DOHH2 (cell line): ENCODE measurements at regions not wholly inside any gene's neighbourhood (a gene's known extent, or its start where the extent isn't known, plus 50 kb on each side); places are given as distances from the start of the nearest gene placed in this dataset.

Experiments
- H3F3A ChIP-seq: fragments of 200-600 bp; sonication (generic), shearing (Covaris generic); 2 replicates; pipeline ENCODE4 v1.6.0; 2016; ENCODE audit warnings: antibody characterized with exemption, mild to moderate bottlenecking; ENCODE audit not compliant: control insufficient read depth, insufficient read depth
- H3K27ac ChIP-seq: fragments of 200-600 bp; sonication (generic); 2 replicates; pipeline ENCODE4 v1.5.1; 2014; ENCODE audit warnings: low read depth, mild to moderate bottlenecking, low read length, moderate library complexity
- H3K27me3 ChIP-seq: fragments of 200-600 bp; sonication (generic); 2 replicates; pipeline ENCODE4 v1.6.1; 2014; ENCODE audit warnings: mild to moderate bottlenecking, low read length, mixed read lengths; ENCODE audit not compliant: control insufficient read depth
- H3K36me3 ChIP-seq: fragments of 200-600 bp; sonication (generic); 2 replicates; pipeline ENCODE4 v1.6.1; 2014; ENCODE audit warnings: mild to moderate bottlenecking, low read length, moderate library complexity, mixed read lengths; ENCODE audit not compliant: control insufficient read depth
- H3K4me1 ChIP-seq: fragments of 200-600 bp; sonication (generic); 2 replicates; pipeline ENCODE4 v1.6.1; 2014; ENCODE audit warnings: mild to moderate bottlenecking, low read length, mixed read lengths; ENCODE audit not compliant: control insufficient read depth
- H3K4me2 ChIP-seq: fragments of 200-600 bp; sonication (generic); 2 replicates; pipeline ENCODE4 v1.6.0; 2014; ENCODE audit warnings: mild to moderate bottlenecking, low read length, moderate library complexity
- H3K4me3 ChIP-seq: fragments of 200-600 bp; sonication (generic); 2 replicates; pipeline ENCODE4 v1.5.1; 2014; ENCODE audit warnings: mild to moderate bottlenecking, low read length, mixed read lengths
- H3K79me2 ChIP-seq: fragments of 200-600 bp; sonication (generic); 2 replicates; pipeline ENCODE4 v1.6.1; 2014; ENCODE audit warnings: mild to moderate bottlenecking, low read length, mixed read lengths; ENCODE audit not compliant: control insufficient read depth
- H3K9me2 ChIP-seq: fragments of 200-600 bp; sonication (generic); replicated peaks from 2 replicates; pipeline ENCODE4 v1.6.1; 2014; ENCODE audit warnings: mild to moderate bottlenecking, low read length, mixed read lengths; ENCODE audit not compliant: control insufficient read depth
- H3K9me3 ChIP-seq: fragments of 200-600 bp; sonication (generic); 2 replicates; pipeline ENCODE4 v1.6.1; 2014; ENCODE audit warnings: antibody characterized with exemption, low read length, mixed read lengths; ENCODE audit not compliant: control insufficient read depth, insufficient read depth
- H4K20me1 ChIP-seq: fragments of 200-600 bp; sonication (generic); 2 replicates; pipeline ENCODE4 v1.6.0; 2014; ENCODE audit warnings: low read depth, mild to moderate bottlenecking, antibody characterized with exemption, low read length, moderate library complexity; ENCODE audit not compliant: control insufficient read depth, insufficient read depth
- EZH2phosphoT487 ChIP-seq: fragments of 200-600 bp; sonication (generic); IDR thresholded peaks from 2 replicates; pipeline ENCODE4 v1.6.1; 2017; ENCODE audit warnings: borderline replicate concordance, mild to moderate bottlenecking, antibody characterized with exemption, low read length, moderate library complexity, mixed read lengths
- TF ChIP-seq, protein P1 (sequence below): fragments of 200-600 bp; sonication (generic); IDR thresholded peaks from one replicate; pipeline ENCODE4 v1.5.1; 2014; ENCODE audit warnings: antibody characterized with exemption, mild to moderate bottlenecking, low read depth, low read length; ENCODE audit not compliant: poor library complexity, severe bottlenecking

DNA sequence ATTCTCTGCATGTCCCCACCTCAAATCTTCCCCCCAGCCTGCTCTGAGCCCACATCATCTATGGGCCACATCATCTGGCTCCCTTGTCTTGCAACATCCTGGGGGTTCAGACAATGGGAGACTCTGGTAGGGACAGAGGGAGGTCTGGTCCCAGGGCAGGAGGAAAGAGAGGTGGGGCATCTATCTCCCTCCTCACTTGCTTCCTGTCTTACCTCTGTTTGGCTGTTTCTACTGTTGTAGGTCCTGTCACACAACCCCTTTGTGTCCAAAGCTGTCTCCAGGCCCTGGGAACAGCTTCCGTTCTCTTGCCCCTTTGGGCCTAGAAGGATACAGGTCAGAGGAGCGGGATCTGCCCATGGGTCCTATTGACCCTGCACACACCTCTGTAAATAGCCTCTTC is 227.2 kb downstream of the NSG2 start:
- no peaks in the 10 kb centered on the region; the same call in 1 of the 2 replicates for H3K27me3 ChIP-seq
- TF ChIP-seq EZH2phosphoT487: no peak
- TF ChIP-seq, protein P1, sequence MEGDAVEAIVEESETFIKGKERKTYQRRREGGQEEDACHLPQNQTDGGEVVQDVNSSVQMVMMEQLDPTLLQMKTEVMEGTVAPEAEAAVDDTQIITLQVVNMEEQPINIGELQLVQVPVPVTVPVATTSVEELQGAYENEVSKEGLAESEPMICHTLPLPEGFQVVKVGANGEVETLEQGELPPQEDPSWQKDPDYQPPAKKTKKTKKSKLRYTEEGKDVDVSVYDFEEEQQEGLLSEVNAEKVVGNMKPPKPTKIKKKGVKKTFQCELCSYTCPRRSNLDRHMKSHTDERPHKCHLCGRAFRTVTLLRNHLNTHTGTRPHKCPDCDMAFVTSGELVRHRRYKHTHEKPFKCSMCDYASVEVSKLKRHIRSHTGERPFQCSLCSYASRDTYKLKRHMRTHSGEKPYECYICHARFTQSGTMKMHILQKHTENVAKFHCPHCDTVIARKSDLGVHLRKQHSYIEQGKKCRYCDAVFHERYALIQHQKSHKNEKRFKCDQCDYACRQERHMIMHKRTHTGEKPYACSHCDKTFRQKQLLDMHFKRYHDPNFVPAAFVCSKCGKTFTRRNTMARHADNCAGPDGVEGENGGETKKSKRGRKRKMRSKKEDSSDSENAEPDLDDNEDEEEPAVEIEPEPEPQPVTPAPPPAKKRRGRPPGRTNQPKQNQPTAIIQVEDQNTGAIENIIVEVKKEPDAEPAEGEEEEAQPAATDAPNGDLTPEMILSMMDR: no peak

DNA sequence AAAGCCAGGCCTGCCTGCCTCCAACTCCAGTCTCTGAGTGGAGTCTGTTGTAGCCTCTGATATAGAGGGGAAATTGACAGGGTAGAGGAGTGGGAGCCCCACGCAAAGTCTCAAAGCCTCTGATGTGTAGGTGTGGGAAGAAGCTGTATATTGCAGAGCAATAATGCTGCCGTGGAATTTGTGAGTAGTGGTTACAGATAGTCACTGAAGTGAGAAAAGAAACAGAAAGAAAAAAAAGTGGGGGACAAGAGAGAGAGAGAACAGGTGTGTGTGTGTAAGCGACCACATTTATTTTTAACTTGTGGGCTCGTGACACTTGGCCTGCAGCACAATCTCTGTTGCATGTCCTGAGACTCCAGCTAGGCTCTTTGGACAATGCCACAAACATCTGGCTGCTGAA is 227.8 kb downstream of the NSG2 start:
- Histone ChIP-seq H3K4me1 (no peaks in the 10 kb centered on the region), H3K4me3 (no peak overlapping the region), H3K9me3 (no peaks in the 10 kb centered on the region), H3K4me2 (no peak overlapping the region), H4K20me1 (no peaks in the 10 kb centered on the region), H3K27me3 (no peaks in the 10 kb centered on the region; the same call in 1 of the 2 replicates), H3K27ac (no peak overlapping the region), H3K36me3 (no peaks in the 10 kb centered on the region), H3K79me2 (no peaks in the 10 kb centered on the region), H3K9me2 (no peaks in the 10 kb centered on the region), H3F3A (no peaks in the 10 kb centered on the region)
- TF ChIP-seq EZH2phosphoT487: no peak
- TF ChIP-seq, protein P1: no peak

More for the DNA sequence above, 227.2 kb downstream of the NSG2 start:
- H3F3A ChIP-seq: no peaks in the 10 kb centered on the region
- H3K79me2 ChIP-seq: no peaks in the 10 kb centered on the region
- H3K4me1 ChIP-seq: no peaks in the 10 kb centered on the region
- no peak overlapping the region for H3K4me3 ChIP-seq
- H3K27ac ChIP-seq: no peak overlapping the region
- no peak overlapping the region for H3K4me2 ChIP-seq
- H3K9me2 ChIP-seq: no peaks in the 10 kb centered on the region
- no peaks in the 10 kb centered on the region for H4K20me1 ChIP-seq
- H3K36me3 ChIP-seq: no peaks in the 10 kb centered on the region
- no peaks in the 10 kb centered on the region for H3K9me3 ChIP-seq

DNA sequence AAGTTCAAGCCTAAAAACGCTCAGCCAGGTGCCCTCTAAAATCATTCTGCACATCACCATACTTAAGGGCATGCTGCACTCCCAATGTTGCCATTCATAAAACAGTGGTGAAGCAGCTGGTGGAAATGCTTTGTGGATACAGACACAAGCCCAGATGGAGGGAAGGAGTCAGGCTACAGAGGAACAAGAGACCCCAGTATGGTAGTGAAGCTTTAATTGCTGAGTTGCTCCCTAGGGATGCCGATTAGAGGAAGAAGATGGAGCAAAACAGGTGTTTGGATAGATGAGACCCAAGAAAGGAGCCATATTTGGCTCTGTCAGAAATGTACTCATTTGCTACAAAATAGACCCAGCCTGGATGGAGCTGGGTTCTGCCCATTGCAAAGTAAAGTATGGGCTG is 230.5 kb downstream of the NSG2 start:
- Histone ChIP-seq H3K9me3 (no peaks in the 10 kb centered on the region), H3K4me2 (no peak overlapping the region), H3K4me1 (no peaks in the 10 kb centered on the region), H3K4me3 (no peak overlapping the region), H3K9me2 (no peaks in the 10 kb centered on the region), H4K20me1 (no peaks in the 10 kb centered on the region), H3K79me2 (no peaks in the 10 kb centered on the region), H3K27ac (no peak overlapping the region), H3K36me3 (no peaks in the 10 kb centered on the region), H3F3A (no peaks in the 10 kb centered on the region), H3K27me3 (no peaks in the 10 kb centered on the region; the same call in 1 of the 2 replicates)
- TF ChIP-seq EZH2phosphoT487: no peak
- TF ChIP-seq, protein P1: no peak
